Epithelial cell of esophagus (primary cell): ENCODE measurements at regions not wholly inside any gene's neighbourhood (a gene's known extent, or its start where the extent isn't known, plus 50 kb on each side); places are given as distances from the start of the nearest gene placed in this dataset.

Experiments used
- DNase-seq: peaks from one replicate; pipeline ENCODE4 v3.0.0; 2010; ENCODE audit warnings: low read depth
- H3K4me3 ChIP-seq: 2 replicates; pipeline ENCODE4 v1.5.1; 2011; ENCODE audit warnings: mild to moderate bottlenecking, low read length, control low read depth
- CTCF ChIP-seq: IDR thresholded peaks from 2 replicates; pipeline ENCODE4 v1.5.1; 2011; ENCODE audit warnings: low read depth, mild to moderate bottlenecking, low read length, control low read depth, inconsistent platforms; ENCODE audit not compliant: insufficient read depth; ENCODE audit errors: missing control alignments

GRCh38 chr7:1357601-1358271, 101.5 kb downstream of the MICALL2 start:
- no peak for DNase-seq
- no peak for TF ChIP-seq CTCF
- no peak overlapping the region for H3K4me3 ChIP-seq

- TF ChIP-seq CTCF: no peak
- no peak overlapping the region for H3K4me3 ChIP-seq
- no peak for DNase-seq
These were observed 100.8 kb downstream of the MICALL2 start for GRCh38 chr7:1358376-1359050.

DNA sequence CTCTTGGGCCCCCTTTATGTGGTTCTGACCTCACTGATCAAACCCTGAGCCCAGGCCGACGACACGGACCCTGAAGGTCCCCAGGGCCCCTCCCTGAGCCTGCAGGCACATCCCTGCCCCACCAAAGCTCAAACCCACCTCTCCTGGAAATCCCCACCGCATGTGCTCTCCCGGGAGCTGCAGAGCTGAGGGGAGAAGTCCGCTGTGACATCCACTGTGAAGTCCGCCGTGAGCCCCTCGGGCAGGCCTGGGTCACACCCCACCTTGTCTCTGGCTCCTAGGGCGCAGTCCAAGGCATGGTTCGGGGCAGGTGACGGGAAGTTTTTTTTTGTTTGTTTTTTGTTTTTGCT, 100.2 kb downstream of the MICALL2 start:
- no peak for TF ChIP-seq CTCF

GRCh38 chr7:1359681-1360485, 99.4 kb downstream of the MICALL2 start:
- H3K4me3 ChIP-seq: no peak overlapping the region
- no peak for TF ChIP-seq CTCF
- no peak for DNase-seq

More for the DNA sequence above, 100.2 kb downstream of the MICALL2 start:
- no peak overlapping the region for H3K4me3 ChIP-seq
- DNase-seq: no peak

- no peak for DNase-seq
- no peak overlapping the region for H3K4me3 ChIP-seq
- no peak for TF ChIP-seq CTCF
These were observed 98.7 kb downstream of the MICALL2 start for GRCh38 chr7:1360521-1360971.

DNA sequence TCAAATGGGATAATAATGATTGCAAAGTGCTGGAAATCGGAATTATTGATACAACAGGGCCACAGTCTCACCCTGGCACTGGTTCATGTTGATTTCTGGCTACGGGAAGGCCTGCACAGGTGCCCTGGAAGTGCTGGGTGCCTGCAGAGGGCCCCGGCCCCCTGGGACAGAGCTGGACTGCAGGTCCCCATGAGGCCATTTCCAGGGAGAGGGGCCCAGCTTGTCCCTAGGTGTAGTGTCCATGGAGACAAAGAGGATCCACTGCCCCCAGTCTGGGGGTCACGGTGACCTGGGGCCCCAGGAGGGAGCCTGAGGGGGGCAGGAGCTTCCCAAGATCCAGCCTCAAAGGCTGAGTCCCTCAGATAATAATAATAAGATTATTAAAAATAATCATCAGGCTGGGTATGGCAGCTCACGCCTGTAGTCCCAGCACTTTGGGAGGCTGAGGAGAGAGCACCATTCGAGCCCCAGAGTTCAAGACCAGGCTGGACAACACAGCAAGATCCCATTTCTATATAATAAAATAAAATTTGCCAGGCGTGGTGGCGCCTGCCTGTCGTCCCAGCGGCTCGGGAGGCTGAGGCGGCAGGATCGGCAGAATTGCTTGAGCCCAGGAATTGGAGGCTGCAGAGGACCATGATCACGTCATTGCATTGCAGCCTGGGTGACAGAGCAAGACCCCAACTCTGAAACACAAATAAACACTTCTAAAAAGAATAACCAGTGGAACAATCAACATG, 98.1 kb downstream of the MICALL2 start:
- H3K4me3 ChIP-seq: no peak overlapping the region
- DNase-seq: no peak
- TF ChIP-seq CTCF: no peak
